GM19025 (cell line): ENCODE measurements at regions not wholly inside any gene's neighbourhood (a gene's known extent, or its start where the extent isn't known, plus 50 kb on each side); places are given as distances from the start of the nearest gene placed in this dataset.
"Not testable (repeated sequence)": the region's sequence is repeated elsewhere in the genome, so short reads cannot be mapped to it uniquely, and the experiment has no call there.

Source experiments
- ATAC-seq: cut with Tn5 transposase; IDR thresholded peaks from one replicate; pipeline ENCODE4 v1.9.1; 2021; ENCODE audit warnings: mild to moderate bottlenecking, low read depth, moderate library complexity; ENCODE audit not compliant: unreplicated experiment

GRCh38 chr14:55965851-55966250 lies 152.4 kb upstream of the PELI2 start:
- no peak for ATAC-seq

DNA sequence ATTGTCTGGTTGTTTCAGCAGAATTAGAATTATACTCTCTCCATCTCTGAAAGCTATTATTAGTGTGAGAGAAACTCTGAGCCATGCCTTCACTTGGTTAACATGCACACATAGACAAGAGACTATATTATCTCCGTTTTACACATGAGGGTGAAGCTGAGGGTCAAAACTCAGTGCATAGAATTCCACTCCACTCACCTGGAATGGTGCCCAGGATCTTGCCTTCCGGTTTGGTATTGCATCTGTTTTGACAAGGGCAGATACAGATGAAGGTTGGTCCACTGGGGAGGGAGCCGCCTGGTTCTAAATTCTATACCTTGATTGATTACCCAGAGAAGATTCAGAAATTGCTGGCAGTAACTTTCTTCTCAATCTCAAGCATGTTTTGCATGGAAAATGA lies 149.5 kb upstream of the PELI2 start:
- no peak for ATAC-seq

- ATAC-seq: no peak
These were observed 144.9 kb upstream of the PELI2 start for GRCh38 chr14:55973285-55973800.

DNA sequence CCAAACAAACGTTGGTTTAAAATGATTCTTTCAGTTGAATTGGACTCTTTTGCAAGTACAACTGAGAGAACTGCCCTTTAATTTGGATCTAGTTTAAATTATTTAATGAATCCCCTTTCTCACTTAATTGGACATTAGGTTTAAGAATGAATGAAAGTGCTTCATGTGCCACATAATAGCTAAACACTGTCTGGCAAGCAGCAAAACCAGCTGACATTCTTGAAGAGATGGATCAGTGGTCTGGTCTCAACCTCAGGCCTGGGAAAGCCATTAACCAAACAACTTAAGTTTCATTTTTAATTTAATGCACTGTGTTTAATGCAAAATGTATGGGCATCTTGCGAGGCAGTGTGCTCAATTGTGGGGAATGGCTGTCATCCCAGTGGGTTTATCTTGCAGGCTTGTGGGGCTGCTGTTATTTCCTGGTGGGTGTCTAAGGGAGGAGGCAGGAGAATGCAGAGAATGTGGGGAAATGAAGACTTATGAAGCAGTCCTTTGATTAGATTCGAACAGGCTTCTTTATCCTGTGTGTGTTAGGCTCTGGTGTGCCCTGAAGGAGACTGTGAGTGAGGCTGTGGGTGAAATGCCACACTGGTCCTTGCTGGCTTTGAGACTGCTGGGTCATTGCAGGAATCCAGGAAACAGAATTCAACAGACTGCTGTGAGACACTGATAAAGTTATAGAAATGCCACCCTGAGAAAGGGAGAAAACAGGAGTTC lies 144.1 kb upstream of the PELI2 start:
- no peak for ATAC-seq

DNA sequence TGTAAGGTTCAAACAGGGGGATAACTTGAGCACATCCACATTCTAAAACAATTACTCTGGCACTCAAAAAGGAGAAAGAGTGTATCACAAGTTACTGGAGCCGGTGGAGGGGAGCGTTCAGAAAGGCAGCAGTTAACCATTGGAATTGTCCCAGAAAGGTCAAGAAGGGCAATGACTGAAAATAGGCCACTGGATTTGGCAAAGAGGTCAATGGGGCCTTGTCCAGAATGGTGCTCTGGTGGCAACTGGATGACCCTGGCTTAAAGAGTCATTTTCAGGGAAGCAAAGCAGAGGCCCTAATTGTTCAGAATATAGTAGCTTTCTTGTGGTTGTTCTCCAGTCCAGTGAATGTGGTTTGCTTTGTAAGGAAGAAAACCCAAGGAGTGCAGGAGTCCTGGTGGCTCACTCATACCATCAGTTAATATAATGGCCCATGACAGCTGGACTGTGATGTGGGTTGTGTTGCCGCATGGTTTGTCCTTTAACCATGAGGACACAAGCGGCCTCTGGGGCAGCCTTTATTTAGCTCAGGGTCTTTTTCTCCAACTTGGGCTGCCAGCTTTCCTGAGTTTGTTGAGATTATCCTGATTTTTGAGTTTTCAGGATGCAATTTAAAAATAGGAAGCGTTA lies 142.8 kb upstream of the PELI2 start:
- ATAC-seq: no peak

GRCh38 chr14:55976219-55976618 lies 142.0 kb upstream of the PELI2 start:
- no peak for ATAC-seq

DNA sequence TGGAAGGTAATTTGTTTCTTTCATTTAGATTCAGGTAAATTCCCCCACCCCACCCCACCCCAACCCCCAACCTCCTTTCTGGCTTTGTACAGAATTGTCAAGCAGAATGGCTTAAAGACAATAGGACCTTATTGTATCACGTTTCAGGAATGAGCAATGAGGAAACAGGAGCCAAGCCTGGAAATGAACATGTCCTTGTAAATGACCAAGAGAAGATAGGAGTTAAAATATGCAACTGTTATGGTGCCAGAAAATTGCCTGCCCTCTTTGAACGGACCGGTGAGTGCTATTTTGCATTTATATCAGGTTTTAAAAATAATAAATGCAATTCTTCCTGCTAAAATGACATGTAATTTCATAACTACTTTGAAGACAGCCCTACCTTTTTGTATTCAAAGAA lies 141.6 kb upstream of the PELI2 start:
- ATAC-seq: no peak

- ATAC-seq: no peak
These were observed 140.6 kb upstream of the PELI2 start for GRCh38 chr14:55977392-55978150.

GRCh38 chr14:55979096-55979495 lies 139.1 kb upstream of the PELI2 start:
- no peak for ATAC-seq

GRCh38 chr14:55979781-55980180 lies 138.4 kb upstream of the PELI2 start:
- ATAC-seq: no peak

- no peak for ATAC-seq
These were observed 137.2 kb upstream of the PELI2 start for GRCh38 chr14:55980970-55981369.

DNA sequence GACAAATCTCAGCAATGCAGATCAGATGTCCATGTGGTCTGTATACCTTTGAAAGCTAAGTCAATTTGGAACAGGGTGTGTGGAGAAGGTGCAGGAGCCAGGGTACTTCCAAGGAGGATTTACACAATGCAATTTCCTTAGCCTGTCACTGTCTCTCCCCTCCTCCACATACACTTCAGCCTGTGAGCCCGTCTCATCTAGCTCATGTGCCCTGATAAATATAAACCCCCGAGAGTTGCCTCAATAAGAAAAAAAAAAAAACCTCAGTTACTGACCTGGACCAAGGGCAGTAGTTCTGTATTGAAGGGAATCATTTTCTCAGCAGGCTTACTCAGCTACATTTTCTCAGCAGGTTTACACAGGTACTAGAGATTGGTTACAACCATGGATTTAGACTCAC lies 132.1 kb upstream of the PELI2 start:
- ATAC-seq: no peak

- ATAC-seq: no peak
These were observed 117.4 kb upstream of the PELI2 start for GRCh38 chr14:56000846-56001245.

GRCh38 chr14:56002342-56002741 lies 115.9 kb upstream of the PELI2 start:
- ATAC-seq: no peak

- ATAC-seq: no peak
These were observed 115.2 kb upstream of the PELI2 start for GRCh38 chr14:56002876-56003625.

DNA sequence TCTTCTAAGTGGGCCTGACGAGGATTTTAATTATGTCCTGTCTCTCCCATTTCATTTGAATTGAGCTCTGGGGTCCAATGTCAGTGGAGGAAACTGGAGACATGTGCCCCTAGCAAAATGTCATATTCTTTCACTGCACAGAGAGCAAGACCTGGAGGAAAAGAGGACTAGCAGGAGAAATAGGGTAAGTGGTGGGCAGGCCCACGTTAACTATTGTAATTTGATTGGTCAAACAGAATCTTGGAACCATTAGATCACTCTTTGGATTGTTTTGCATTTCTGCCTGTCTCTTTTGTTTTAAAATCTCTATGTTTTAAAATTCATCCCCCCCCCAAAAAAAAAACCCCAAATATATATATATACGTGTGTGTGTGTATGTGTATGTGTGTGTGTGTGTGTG lies 113.9 kb upstream of the PELI2 start:
- ATAC-seq: no peak

DNA sequence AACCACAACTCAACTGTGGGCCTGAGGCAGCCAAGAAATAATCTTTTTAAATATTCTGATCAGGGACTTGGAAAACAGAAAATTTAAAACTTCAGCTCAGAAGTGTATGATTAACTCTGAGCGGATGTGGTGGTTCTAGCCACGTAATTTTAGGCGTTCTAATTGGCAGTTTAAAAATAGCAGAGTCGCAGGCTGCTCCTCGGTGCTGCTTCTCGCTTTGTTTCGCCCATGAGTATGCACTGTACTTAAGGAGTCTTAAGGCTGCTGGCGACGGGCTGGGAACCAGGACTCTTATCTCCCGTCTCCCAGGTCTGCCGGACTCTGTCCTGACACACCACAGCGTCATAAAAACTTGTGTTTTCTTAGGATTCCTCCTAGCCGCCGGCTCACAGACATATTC lies 113.4 kb upstream of the PELI2 start:
- peak; percentile 74 for ATAC-seq

- ATAC-seq: no peak
These were observed 112.8 kb upstream of the PELI2 start for GRCh38 chr14:56005191-56006053.

DNA sequence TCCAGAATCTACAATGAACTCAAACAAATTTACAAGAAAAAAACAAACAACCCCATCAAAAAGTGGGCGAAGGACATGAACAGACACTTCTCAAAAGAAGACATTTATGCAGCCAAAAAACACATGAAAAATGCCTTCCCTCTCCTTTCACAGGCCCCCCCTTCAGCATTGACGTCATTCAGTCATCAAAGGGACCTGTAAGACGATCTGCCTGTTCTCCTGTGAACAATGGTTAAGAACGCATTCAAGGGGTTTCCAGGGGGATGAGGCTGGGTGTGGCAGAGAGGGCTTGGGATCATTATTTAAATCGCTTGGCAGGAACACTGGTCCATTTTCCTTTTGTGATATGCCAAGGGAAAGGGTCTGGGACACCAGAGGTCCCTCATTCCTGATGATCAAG lies 110.7 kb upstream of the PELI2 start:
- ATAC-seq: not testable (repeated sequence)

GRCh38 chr14:56008150-56008549 lies 110.1 kb upstream of the PELI2 start:
- no peak for ATAC-seq
